MCF 10A (cell line): ENCODE measurements at regions not wholly inside any gene's neighbourhood (a gene's known extent, or its start where the extent isn't known, plus 50 kb on each side); places are given as distances from the start of the nearest gene placed in this dataset.

Experiments
- BruUV-seq: library from RNA; stranded (reverse); fragments of 400-500 nt; replicated peaks from 2 replicates; lab custom pipeline; 2021; lab: Mats Ljungman, UMichigan
- CTCF ChIA-PET: fragments of 300-600 bp; sonication (Branson Sonifier 250); formaldehyde crosslinking; extraction: SDS; loops from one replicate; lab custom pipeline; 2021; ENCODE audit warnings: antibody characterized with exemption, inconsistent platforms; lab: Yijun Ruan, JAX
- POLR2A ChIA-PET: fragments of 300-600, 350-650 bp; sonication (Branson Sonifier 250); formaldehyde crosslinking; extraction: SDS; loops from one replicate; lab custom pipeline; 2020; ENCODE audit warnings: antibody characterized with exemption, inconsistent platforms; lab: Yijun Ruan, JAX
- DNase-seq: peaks from one replicate; pipeline ENCODE4 v3.0.0-alpha.2; 2018; ENCODE audit not compliant: unreplicated experiment
- H3K27ac Mint-ChIP-seq: one replicate; pipeline ENCODE4 v1.8.0; 2022; ENCODE audit warnings: mild to moderate bottlenecking, low read depth, mixed read lengths; ENCODE audit not compliant: unreplicated experiment
- H3K27me3 Mint-ChIP-seq: one replicate; pipeline ENCODE4 v1.8.0; 2022; ENCODE audit warnings: mixed read lengths; ENCODE audit not compliant: insufficient read depth, unreplicated experiment
- H3K36me3 Mint-ChIP-seq: one replicate; pipeline ENCODE4 v1.8.0; 2022; ENCODE audit warnings: mild to moderate bottlenecking, moderate library complexity, mixed read lengths; ENCODE audit not compliant: insufficient read depth, unreplicated experiment
- H3K4me1 Mint-ChIP-seq: one replicate; pipeline ENCODE4 v1.8.0; 2022; ENCODE audit warnings: mixed read lengths; ENCODE audit not compliant: insufficient read depth, unreplicated experiment
- H3K4me3 Mint-ChIP-seq: one replicate; pipeline ENCODE4 v1.8.0; 2022; ENCODE audit warnings: mild to moderate bottlenecking, moderate library complexity, mixed read lengths; ENCODE audit not compliant: unreplicated experiment
- H3K9me3 Mint-ChIP-seq: one replicate; pipeline ENCODE4 v1.8.0; 2022; ENCODE audit warnings: mixed read lengths; ENCODE audit not compliant: unreplicated experiment
- intact Hi-C: fragments of 100-400 bp; cut with micrococcal nuclease; formaldehyde crosslinking; loops from 2 replicates; pipeline ENCODE4 v1.14.1; 2022
- TF ChIP-seq, protein P1 (sequence below): fragments of 200-600 bp; IDR thresholded peaks from one replicate; pipeline ENCODE4 v1.8.0; 2022; ENCODE audit warnings: antibody characterized with exemption, mild to moderate bottlenecking; ENCODE audit not compliant: unreplicated experiment

GRCh38 chr7:25995216-25995615 is 156.8 kb upstream of the NFE2L3 start:
- H3K4me1 Mint-ChIP-seq = no peaks in the 10 kb centered on the region
- no peak overlapping the region for H3K4me3 Mint-ChIP-seq
- no peaks in the 10 kb centered on the region for H3K9me3 Mint-ChIP-seq
- no peak overlapping the region for H3K27ac Mint-ChIP-seq
- intact Hi-C loops = no loop called here
- TF ChIP-seq, protein P1, sequence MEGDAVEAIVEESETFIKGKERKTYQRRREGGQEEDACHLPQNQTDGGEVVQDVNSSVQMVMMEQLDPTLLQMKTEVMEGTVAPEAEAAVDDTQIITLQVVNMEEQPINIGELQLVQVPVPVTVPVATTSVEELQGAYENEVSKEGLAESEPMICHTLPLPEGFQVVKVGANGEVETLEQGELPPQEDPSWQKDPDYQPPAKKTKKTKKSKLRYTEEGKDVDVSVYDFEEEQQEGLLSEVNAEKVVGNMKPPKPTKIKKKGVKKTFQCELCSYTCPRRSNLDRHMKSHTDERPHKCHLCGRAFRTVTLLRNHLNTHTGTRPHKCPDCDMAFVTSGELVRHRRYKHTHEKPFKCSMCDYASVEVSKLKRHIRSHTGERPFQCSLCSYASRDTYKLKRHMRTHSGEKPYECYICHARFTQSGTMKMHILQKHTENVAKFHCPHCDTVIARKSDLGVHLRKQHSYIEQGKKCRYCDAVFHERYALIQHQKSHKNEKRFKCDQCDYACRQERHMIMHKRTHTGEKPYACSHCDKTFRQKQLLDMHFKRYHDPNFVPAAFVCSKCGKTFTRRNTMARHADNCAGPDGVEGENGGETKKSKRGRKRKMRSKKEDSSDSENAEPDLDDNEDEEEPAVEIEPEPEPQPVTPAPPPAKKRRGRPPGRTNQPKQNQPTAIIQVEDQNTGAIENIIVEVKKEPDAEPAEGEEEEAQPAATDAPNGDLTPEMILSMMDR = no peak
- no peak for DNase-seq
- ChIA-PET CTCF (no interaction called here), POLR2A (no interaction called here)
- peaks cover 5% of the 10 kb centered on the region for H3K36me3 Mint-ChIP-seq
- no TSS peak for BruUV-seq
- no peaks in the 10 kb centered on the region for H3K27me3 Mint-ChIP-seq

DNA sequence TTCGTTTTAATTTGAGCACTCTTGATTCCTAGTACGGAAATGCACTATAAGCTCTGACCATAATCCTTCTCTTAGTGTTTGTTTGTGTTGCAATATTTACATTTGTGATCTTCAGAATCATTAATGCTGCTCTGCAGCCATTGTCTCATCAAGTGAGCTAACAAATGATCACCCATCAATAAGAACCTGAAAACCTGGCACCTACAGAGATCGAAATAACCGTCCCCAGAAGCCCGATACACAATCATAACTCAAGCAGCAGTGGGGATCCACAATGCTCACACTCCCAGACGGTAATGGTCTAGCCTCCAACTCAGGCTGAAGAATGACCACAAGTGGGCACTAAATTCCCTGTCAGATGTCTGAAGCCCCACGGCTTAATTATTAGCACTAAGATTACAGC is 156.0 kb upstream of the NFE2L3 start:
- CTCF ChIA-PET = interaction anchor here (0.6 kb wide), 1 partner anchor 229 kb away, joined by 5 read pairs; no protein-coding TSS in a partner anchor
- TF ChIP-seq, protein P1 = no peak
- Mint-ChIP-seq H3K27me3 (no peaks in the 10 kb centered on the region), H3K9me3 (no peaks in the 10 kb centered on the region), H3K27ac (no peak overlapping the region), H3K36me3 (peaks cover 5% of the 10 kb centered on the region), H3K4me3 (no peak overlapping the region), H3K4me1 (no peaks in the 10 kb centered on the region)
- POLR2A ChIA-PET = interaction anchor here (0.6 kb wide), 2 partner anchors 30 to 1111 kb away, joined by 3 to 4 read pairs; no protein-coding TSS in a partner anchor
- DNase-seq = no peak
- BruUV-seq = no TSS peak
- intact Hi-C loops = no loop called here

GRCh38 chr7:25998499-25998898 is 153.5 kb upstream of the NFE2L3 start:
- TF ChIP-seq, protein P1 = no peak
- Mint-ChIP-seq H3K36me3 (peaks cover 5% of the 10 kb centered on the region), H3K4me1 (no peaks in the 10 kb centered on the region), H3K27ac (no peak overlapping the region), H3K9me3 (no peaks in the 10 kb centered on the region), H3K27me3 (no peaks in the 10 kb centered on the region), H3K4me3 (no peak overlapping the region)
- no peak for DNase-seq
- CTCF ChIA-PET = interaction anchor here (0.6 to 0.7 kb wide), 2 partner anchors 176 to 755 kb away, joined by 3 to 6 read pairs; no protein-coding TSS in a partner anchor
- no TSS peak for BruUV-seq
- intact Hi-C loops = no loop called here
- POLR2A ChIA-PET = no interaction called here

DNA sequence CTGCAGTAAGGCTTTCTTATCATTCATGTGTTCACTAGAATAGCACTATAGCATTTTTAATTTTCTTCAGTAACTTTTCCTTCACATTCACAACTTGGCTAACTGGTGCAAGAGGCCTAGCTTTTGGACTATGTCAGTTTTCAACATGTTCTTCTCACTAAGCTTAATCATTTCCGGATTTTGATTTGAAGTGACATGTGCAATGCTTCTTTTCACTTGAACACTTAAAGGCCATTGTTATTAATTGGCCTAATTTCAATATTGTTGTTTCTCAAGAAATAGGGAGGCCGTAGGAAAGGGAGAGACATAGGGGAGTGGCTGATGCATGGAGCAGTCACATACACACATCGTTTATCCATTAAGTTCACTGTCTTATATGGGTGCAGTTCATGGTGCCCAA is 151.2 kb upstream of the NFE2L3 start:
- POLR2A ChIA-PET = no interaction called here

More for the DNA sequence above, 151.2 kb upstream of the NFE2L3 start:
- H3K9me3 Mint-ChIP-seq = no peaks in the 10 kb centered on the region
- TF ChIP-seq, protein P1 = no peak
- H3K36me3 Mint-ChIP-seq = peaks cover 1% of the 10 kb centered on the region
- CTCF ChIA-PET = interaction anchor here (1.7 kb wide), 1 partner anchor 108 kb away, joined by 4 read pairs; no protein-coding TSS in a partner anchor
- intact Hi-C loops = no loop called here
- DNase-seq = no peak
- no peak overlapping the region for H3K27ac Mint-ChIP-seq
- H3K27me3 Mint-ChIP-seq = no peaks in the 10 kb centered on the region
- H3K4me1 Mint-ChIP-seq = no peaks in the 10 kb centered on the region
- no TSS peak for BruUV-seq
- H3K4me3 Mint-ChIP-seq = no peak overlapping the region
